T-helper 2 cell treated with Interferon-gamma antibody and Interleukin-4, amounts not matched to agents 100 ng/mL and 5 ng/mL, for 36 hours (primary cell): ENCODE measurements at regions not wholly inside any gene's neighbourhood (a gene's known extent, or its start where the extent isn't known, plus 50 kb on each side); places are given as distances from the start of the nearest gene placed in this dataset.
"Not testable (repeated sequence)": the region's sequence is repeated elsewhere in the genome, so short reads cannot be mapped to it uniquely, and the experiment has no call there.

Source experiments
- intact Hi-C: fragments of 100-400 bp; cut with micrococcal nuclease; formaldehyde crosslinking; loops from one replicate; pipeline ENCODE4 v1.15.1; 2023

GRCh38 chr13:46467694-46468093 is 80.6 kb upstream of the RUBCNL start:
- intact Hi-C loops = not testable (repeated sequence)

GRCh38 chr13:46466074-46466473 is 79.0 kb upstream of the RUBCNL start:
- intact Hi-C loops = not testable (repeated sequence)

- intact Hi-C loops = no loop called here
These were observed 76.7 kb upstream of the RUBCNL start for GRCh38 chr13:46463719-46464118.

- intact Hi-C loops = not testable (repeated sequence)
These were observed 73.2 kb upstream of the RUBCNL start for GRCh38 chr13:46460223-46460622.

GRCh38 chr13:46457255-46457654 is 70.2 kb upstream of the RUBCNL start:
- intact Hi-C loops = not testable (repeated sequence)

GRCh38 chr13:46455924-46456323 is 68.9 kb upstream of the RUBCNL start:
- intact Hi-C loops = not testable (repeated sequence)

GRCh38 chr13:46451145-46451544 is 64.1 kb upstream of the RUBCNL start:
- intact Hi-C loops = not testable (repeated sequence)

GRCh38 chr13:46449949-46450348 is 62.9 kb upstream of the RUBCNL start:
- intact Hi-C loops = not testable (repeated sequence)

GRCh38 chr13:46448148-46448547 is 61.1 kb upstream of the RUBCNL start:
- intact Hi-C loops = not testable (repeated sequence)

- intact Hi-C loops = not testable (repeated sequence)
These were observed 50.9 kb upstream of the RUBCNL start for GRCh38 chr13:46437808-46438404.
